ENCODE measurements at regions not wholly inside any gene's neighbourhood (a gene's known extent, or its start where the extent isn't known, plus 50 kb on each side); places are given as distances from the start of the nearest gene placed in this dataset.

DNA sequence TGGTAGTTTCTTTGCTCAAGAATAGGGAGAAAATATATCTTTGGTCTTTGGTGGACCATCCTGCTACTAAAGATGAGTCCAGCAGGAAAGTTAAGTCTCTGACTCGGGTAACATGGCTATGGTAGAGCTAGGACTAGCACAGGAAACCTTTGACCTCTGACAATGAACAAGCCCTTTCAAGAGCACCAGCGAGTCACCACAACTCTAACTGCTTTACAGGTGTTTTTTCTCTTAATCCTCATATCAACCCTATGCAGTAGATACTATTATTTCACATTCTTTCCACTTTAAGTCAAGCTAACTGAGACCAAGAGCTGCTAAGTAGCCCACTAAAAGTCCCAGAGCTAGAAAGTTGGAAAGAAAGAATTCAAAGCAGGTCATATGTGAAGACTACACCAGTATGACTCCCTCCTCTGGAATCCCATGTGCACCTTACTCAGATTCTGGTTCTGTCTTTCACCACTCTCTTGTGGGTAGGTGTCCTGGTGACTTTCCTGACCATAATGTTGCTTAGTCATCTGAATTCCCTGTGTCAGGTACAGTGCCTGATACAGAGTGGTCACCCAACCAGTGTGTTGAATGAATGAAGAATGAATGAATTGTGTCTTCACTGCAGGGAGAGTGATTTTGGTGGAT lies 53.8 kb upstream of the ME3 start:
- DNase-seq, result no peak

GRCh38 chr11:86724137-86724536 lies 51.7 kb upstream of the ME3 start:
- no peak for DNase-seq

GRCh38 chr11:86723281-86723680 lies 50.9 kb upstream of the ME3 start:
- DNase-seq, result no peak

DNA sequence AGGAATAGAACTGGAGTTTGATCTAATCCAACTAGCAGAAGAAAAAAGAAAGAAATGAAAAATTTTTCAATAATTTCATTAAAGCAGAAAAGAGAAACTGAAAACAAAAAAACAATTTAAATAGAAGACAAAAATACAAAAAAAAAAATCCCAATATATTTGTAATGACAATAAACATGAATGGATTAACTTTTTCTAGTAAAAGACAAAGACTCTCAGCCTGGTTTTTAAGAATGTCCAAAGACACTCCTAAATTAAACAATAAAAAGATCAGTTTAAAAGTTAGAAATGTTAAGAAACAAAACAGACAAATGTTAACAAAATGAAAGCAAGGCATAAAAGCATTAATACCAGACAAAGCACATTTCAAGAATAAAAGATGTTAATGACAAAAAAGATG lies 50.3 kb upstream of the ME3 start:
- no peak for DNase-seq

Measured in activated naive CD4-positive, alpha-beta T cell treated with Interleukin-2 at 50 U/mL for 16 hours (primary cell).